Tibial nerve (tissue), 4 donors: ENCODE measurements at regions not wholly inside any gene's neighbourhood (a gene's known extent, or its start where the extent isn't known, plus 50 kb on each side); places are given as distances from the start of the nearest gene placed in this dataset.

ENCODE experiments used
- EP300 ChIP-seq, 2 donors: sonication (generic); formaldehyde crosslinking; IDR thresholded peaks; one replicate each; pipeline ENCODE4 v1.6.1; 2017; ENCODE audit warnings: antibody characterized with exemption in 2 of 2, mild to moderate bottlenecking in 1 of 2
- POLR2A ChIP-seq, 2 donors: fragments of 450-650 bp; IDR thresholded peaks; one replicate each; pipeline ENCODE4 v1.6.1; 2017; ENCODE audit warnings: antibody characterized with exemption in 2 of 2, mild to moderate bottlenecking in 2 of 2, moderate library complexity in 2 of 2
- TF ChIP-seq, protein P1 (sequence below), 5 experiments: fragments of 200-600 bp in 3 of 5; fragments of 450-650 bp in 2 of 5; sonication (generic) in 3 of 5; IDR thresholded peaks; one replicate each; pipeline ENCODE4 v1.5.1; 2016 to 2019; ENCODE audit warnings: antibody characterized with exemption in 5 of 5, mild to moderate bottlenecking in 3 of 5, moderate library complexity in 2 of 5

DNA sequence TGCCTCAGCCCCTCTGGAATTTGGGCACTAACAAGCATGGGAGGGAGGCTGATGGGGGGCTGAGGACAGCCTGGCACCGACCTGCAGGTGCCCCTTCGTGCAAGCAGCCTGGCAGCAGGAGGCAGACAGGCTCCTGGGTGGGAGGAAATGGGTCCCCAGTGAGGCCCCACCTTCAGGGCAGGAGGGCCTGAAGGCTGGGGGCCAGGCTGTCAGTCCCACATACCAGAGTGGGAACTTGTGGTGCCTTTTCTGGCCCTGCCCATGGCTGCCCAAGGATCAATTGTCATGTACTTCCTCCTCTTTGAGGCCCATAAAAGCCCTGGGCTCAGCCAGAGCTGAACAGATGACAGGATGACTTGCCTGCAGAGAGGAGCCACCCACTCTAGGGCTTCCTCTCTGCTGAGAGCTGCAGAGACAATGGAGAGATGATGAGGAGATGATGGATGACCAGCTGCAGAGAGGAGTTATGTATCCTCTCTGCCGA lies 141.0 kb downstream of the PDHA2 start:
- TF ChIP-seq, protein P1, sequence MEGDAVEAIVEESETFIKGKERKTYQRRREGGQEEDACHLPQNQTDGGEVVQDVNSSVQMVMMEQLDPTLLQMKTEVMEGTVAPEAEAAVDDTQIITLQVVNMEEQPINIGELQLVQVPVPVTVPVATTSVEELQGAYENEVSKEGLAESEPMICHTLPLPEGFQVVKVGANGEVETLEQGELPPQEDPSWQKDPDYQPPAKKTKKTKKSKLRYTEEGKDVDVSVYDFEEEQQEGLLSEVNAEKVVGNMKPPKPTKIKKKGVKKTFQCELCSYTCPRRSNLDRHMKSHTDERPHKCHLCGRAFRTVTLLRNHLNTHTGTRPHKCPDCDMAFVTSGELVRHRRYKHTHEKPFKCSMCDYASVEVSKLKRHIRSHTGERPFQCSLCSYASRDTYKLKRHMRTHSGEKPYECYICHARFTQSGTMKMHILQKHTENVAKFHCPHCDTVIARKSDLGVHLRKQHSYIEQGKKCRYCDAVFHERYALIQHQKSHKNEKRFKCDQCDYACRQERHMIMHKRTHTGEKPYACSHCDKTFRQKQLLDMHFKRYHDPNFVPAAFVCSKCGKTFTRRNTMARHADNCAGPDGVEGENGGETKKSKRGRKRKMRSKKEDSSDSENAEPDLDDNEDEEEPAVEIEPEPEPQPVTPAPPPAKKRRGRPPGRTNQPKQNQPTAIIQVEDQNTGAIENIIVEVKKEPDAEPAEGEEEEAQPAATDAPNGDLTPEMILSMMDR (IDR thresholded peaks at IDR 0.05), result no peak
- TF ChIP-seq POLR2A (IDR thresholded peaks at IDR 0.05) (no peak), EP300 (IDR thresholded peaks at IDR 0.05) (no peak)
